Keratinocyte (primary cell): ENCODE measurements at regions not wholly inside any gene's neighbourhood (a gene's known extent, or its start where the extent isn't known, plus 50 kb on each side); places are given as distances from the start of the nearest gene placed in this dataset.

Experiments
- DNase-seq: peaks from one replicate; pipeline ENCODE4 v3.0.0-alpha.2; 2011; ENCODE audit warnings: low read depth, missing footprints, low spot score
- FAIRE-seq: peaks from 2 replicates; lab custom pipeline; 2011; peaks lifted over from hg19 to GRCh38; lab: Jason Lieb, UNC
- H2AFZ ChIP-seq: 2 replicates; pipeline ENCODE4 v1.6.0; 2012; ENCODE audit warnings: low read length, control low read depth, inconsistent platforms; ENCODE audit not compliant: control insufficient read depth
- H3K27ac ChIP-seq: 2 replicates; pipeline ENCODE4 v1.5.1; 2011; ENCODE audit warnings: low read length; ENCODE audit not compliant: control insufficient read depth, insufficient read depth
- H3K27me3 ChIP-seq: 3 replicates; pipeline ENCODE4 v1.6.0; 2011; ENCODE audit warnings: low read length; ENCODE audit not compliant: control insufficient read depth, insufficient read depth; ENCODE audit errors: extremely low read depth
- H3K36me3 ChIP-seq, 2 experiments: 2 replicates in 1 of 2; 3 replicates in 1 of 2; pipeline ENCODE4 v1.5.1; 2011; ENCODE audit warnings: low read length in 2 of 2, mild to moderate bottlenecking in 1 of 2; ENCODE audit not compliant: control insufficient read depth in 2 of 2, insufficient read depth in 2 of 2; ENCODE audit errors: extremely low read depth in 1 of 2
- H3K4me1 ChIP-seq: 3 replicates; pipeline ENCODE4 v1.5.1; 2011; ENCODE audit warnings: low read length; ENCODE audit not compliant: control insufficient read depth, insufficient read depth; ENCODE audit errors: extremely low read depth
- H3K4me2 ChIP-seq: 3 replicates; pipeline ENCODE4 v1.6.0; 2011; ENCODE audit warnings: low read depth, low read length; ENCODE audit not compliant: control insufficient read depth, insufficient read depth; ENCODE audit errors: extremely low read depth
- H3K4me3 ChIP-seq, 3 experiments: fragments of 200-600 bp in 1 of 3; sonication (generic) in 1 of 3; 2 replicates in 2 of 3; 3 replicates in 1 of 3; pipeline ENCODE4 v1.5.1; 2011 to 2016; ENCODE audit warnings: low read length in 3 of 3, mild to moderate bottlenecking in 3 of 3, control low read depth in 2 of 3, inconsistent platforms in 1 of 3, low read depth in 1 of 3, mixed read lengths in 1 of 3, mixed run types in 1 of 3, moderate library complexity in 1 of 3; ENCODE audit not compliant: control insufficient read depth in 2 of 3, insufficient read depth in 2 of 3; ENCODE audit errors: extremely low read depth in 1 of 3
- H3K79me2 ChIP-seq: 2 replicates; pipeline ENCODE4 v1.6.0; 2012; ENCODE audit warnings: low read length; ENCODE audit not compliant: control insufficient read depth, insufficient read depth
- H3K9ac ChIP-seq: 3 replicates; pipeline ENCODE4 v1.6.0; 2011; ENCODE audit warnings: low read length; ENCODE audit not compliant: control insufficient read depth, insufficient read depth; ENCODE audit errors: extremely low read depth
- H3K9me1 ChIP-seq: 3 replicates; pipeline ENCODE4 v1.6.0; 2011; ENCODE audit warnings: low read length; ENCODE audit not compliant: control insufficient read depth, insufficient read depth; ENCODE audit errors: extremely low read depth
- H3K9me3 ChIP-seq: 2 replicates; pipeline ENCODE4 v1.5.1; 2012; ENCODE audit warnings: low read depth, low read length; ENCODE audit not compliant: control insufficient read depth
- H4K20me1 ChIP-seq: 3 replicates; pipeline ENCODE4 v1.6.0; 2011; ENCODE audit warnings: low read length; ENCODE audit not compliant: control insufficient read depth, insufficient read depth; ENCODE audit errors: extremely low read depth
- EZH2 ChIP-seq: IDR thresholded peaks from one replicate; pipeline ENCODE4 v1.6.1; 2012; ENCODE audit warnings: inconsistent platforms, mild to moderate bottlenecking, low read length, moderate library complexity
- dilution Hi-C: fragments of 300-500 bp; cut with MboI; formaldehyde crosslinking; loops from one replicate; pipeline ENCODE4 v1.7.0; 2020; ENCODE audit warnings: low sequenced_read_pairs; ENCODE audit not compliant: extremely low pct_ligation_motif_present
- TF ChIP-seq, protein P1 (sequence below), 3 experiments: IDR thresholded peaks in 1 of 3; conservative IDR thresholded peaks in 1 of 3; optimal IDR thresholded peaks in 1 of 3; 2 replicates in 2 of 3; 3 replicates in 1 of 3; pipeline versions ENCODE3 to v1.5.1; 2011; ENCODE audit warnings: low read length in 3 of 3, mild to moderate bottlenecking in 3 of 3, moderate library complexity in 2 of 3, control low read depth in 1 of 3, inconsistent platforms in 1 of 3; ENCODE audit not compliant: insufficient read depth in 2 of 3; ENCODE audit errors: extremely low read depth in 1 of 3

DNA sequence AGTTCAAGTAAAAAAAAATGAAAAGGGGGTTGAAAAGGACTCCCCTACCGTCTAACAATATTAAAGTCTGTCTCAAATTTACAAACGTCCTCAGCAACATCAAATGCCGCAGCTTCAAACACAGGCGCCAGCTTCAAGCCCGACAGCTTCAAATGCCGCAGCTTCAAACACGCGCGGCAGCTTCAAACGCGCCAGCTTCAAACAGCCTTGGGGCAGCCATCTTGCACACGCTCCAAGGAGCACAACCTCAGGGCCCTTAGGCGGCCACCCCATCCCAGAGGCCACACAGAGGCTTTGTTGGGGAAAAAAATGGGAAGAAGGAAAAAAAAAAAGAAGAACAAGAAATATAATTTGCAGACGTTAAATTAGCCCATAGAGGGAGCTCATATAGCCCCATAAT lies 244.4 kb upstream of the VRK2 start:
- H3K4me1 ChIP-seq: no peaks in the 10 kb centered on the region
- no peaks in the 10 kb centered on the region for H3K27me3 ChIP-seq
- H3K36me3 ChIP-seq: no peaks in the 10 kb centered on the region
- no peak overlapping the region for H3K9ac ChIP-seq
- no peaks in the 10 kb centered on the region for H4K20me1 ChIP-seq
- no peak for TF ChIP-seq EZH2
- TF ChIP-seq, protein P1, sequence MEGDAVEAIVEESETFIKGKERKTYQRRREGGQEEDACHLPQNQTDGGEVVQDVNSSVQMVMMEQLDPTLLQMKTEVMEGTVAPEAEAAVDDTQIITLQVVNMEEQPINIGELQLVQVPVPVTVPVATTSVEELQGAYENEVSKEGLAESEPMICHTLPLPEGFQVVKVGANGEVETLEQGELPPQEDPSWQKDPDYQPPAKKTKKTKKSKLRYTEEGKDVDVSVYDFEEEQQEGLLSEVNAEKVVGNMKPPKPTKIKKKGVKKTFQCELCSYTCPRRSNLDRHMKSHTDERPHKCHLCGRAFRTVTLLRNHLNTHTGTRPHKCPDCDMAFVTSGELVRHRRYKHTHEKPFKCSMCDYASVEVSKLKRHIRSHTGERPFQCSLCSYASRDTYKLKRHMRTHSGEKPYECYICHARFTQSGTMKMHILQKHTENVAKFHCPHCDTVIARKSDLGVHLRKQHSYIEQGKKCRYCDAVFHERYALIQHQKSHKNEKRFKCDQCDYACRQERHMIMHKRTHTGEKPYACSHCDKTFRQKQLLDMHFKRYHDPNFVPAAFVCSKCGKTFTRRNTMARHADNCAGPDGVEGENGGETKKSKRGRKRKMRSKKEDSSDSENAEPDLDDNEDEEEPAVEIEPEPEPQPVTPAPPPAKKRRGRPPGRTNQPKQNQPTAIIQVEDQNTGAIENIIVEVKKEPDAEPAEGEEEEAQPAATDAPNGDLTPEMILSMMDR (optimal IDR thresholded peaks at IDR 0.05 in 1 of 3, IDR thresholded peaks at IDR 0.05 in 1 of 3, conservative IDR thresholded peaks at IDR 0.05 in 1 of 3; ENCODE audit: extremely low read depth in 1 of 3, insufficient read depth in 2 of 3, low read length in 3 of 3): no peak
- FAIRE-seq: no peak
- H3K9me3 ChIP-seq: no peaks in the 10 kb centered on the region
- H3K27ac ChIP-seq: no peak overlapping the region
- H3K79me2 ChIP-seq: no peaks in the 10 kb centered on the region
- H3K4me2 ChIP-seq: no peak overlapping the region
- no peak overlapping the region for H3K4me3 ChIP-seq
- dilution Hi-C loops: no loop called here
- H3K9me1 ChIP-seq: no peaks in the 10 kb centered on the region
- no peak for DNase-seq
- H2AFZ ChIP-seq: no peak overlapping the region

- no peak overlapping the region for H3K4me3 ChIP-seq
- no peaks in the 10 kb centered on the region for H3K9me1 ChIP-seq
- H3K27ac ChIP-seq: no peak overlapping the region
- H4K20me1 ChIP-seq: no peaks in the 10 kb centered on the region
- no peaks in the 10 kb centered on the region for H3K36me3 ChIP-seq
- no peaks in the 10 kb centered on the region for H3K79me2 ChIP-seq
- H3K9ac ChIP-seq: no peak overlapping the region
- dilution Hi-C loops: no loop called here
- FAIRE-seq (no peak), DNase-seq (no peak)
- H3K27me3 ChIP-seq: no peaks in the 10 kb centered on the region
- H3K4me1 ChIP-seq: no peaks in the 10 kb centered on the region
- no peaks in the 10 kb centered on the region for H3K9me3 ChIP-seq
- TF ChIP-seq, protein P1 (optimal IDR thresholded peaks at IDR 0.05 in 1 of 3, IDR thresholded peaks at IDR 0.05 in 1 of 3, conservative IDR thresholded peaks at IDR 0.05 in 1 of 3; ENCODE audit: extremely low read depth in 1 of 3, insufficient read depth in 2 of 3, low read length in 3 of 3): no peak
- no peak for TF ChIP-seq EZH2
- no peak overlapping the region for H2AFZ ChIP-seq
- no peak overlapping the region for H3K4me2 ChIP-seq
Measured at GRCh38 chr2:57804971-57805370, 241.6 kb upstream of the VRK2 start.
